Uterus (tissue), 3 donors: ENCODE measurements at regions not wholly inside any gene's neighbourhood (a gene's known extent, or its start where the extent isn't known, plus 50 kb on each side); places are given as distances from the start of the nearest gene placed in this dataset.

Experiments used
- DNase-seq, 2 donors: peaks; one replicate each; pipeline ENCODE4 v3.0.0-alpha.2; 2019 to 2020
- H3K27ac ChIP-seq, 2 donors: fragments of 200-600 bp; sonication (generic); 1 replicate in 1 of 2; 2 replicates in 1 of 2; pipeline ENCODE4 v1.5.1; 2016 to 2018
- H3K27me3 ChIP-seq, 2 donors: fragments of 200-600 bp; sonication (generic); one replicate each; pipeline ENCODE4 v1.5.1; 2018 to 2019; ENCODE audit warnings: control low read depth in 1 of 2
- H3K36me3 ChIP-seq, 2 donors: fragments of 200-600 bp; sonication (generic); one replicate each; pipeline ENCODE4 v1.5.1; 2019; ENCODE audit warnings: control low read depth in 1 of 2
- H3K4me1 ChIP-seq, 2 donors: fragments of 200-600 bp; sonication (generic); one replicate each; pipeline ENCODE4 v1.5.1; 2018 to 2019; ENCODE audit warnings: control low read depth in 1 of 2
- H3K4me3 ChIP-seq, 2 donors: fragments of 200-600 bp; sonication (generic); 1 replicate in 1 of 2; 2 replicates in 1 of 2; pipeline ENCODE4 v1.5.1; 2018 to 2019; ENCODE audit warnings: mild to moderate bottlenecking in 1 of 2
- H3K9me3 ChIP-seq, 2 donors: fragments of 200-600 bp; sonication (generic); one replicate each; pipeline ENCODE4 v1.5.1; 2019; ENCODE audit warnings: control low read depth in 1 of 2
- CTCF ChIP-seq, 4 experiments: fragments of 200-600 bp in 2 of 4; fragments of 450-650 bp in 2 of 4; sonication (generic) in 2 of 4; IDR thresholded peaks; one replicate each; pipeline ENCODE4 v1.5.1; 2016 to 2019; ENCODE audit warnings: antibody characterized with exemption in 4 of 4, mild to moderate bottlenecking in 2 of 4, moderate library complexity in 1 of 4
- POLR2A ChIP-seq, 2 donors: fragments of 450-650 bp; IDR thresholded peaks; one replicate each; pipeline ENCODE4 v1.6.1; 2016; ENCODE audit warnings: antibody characterized with exemption in 2 of 2, mild to moderate bottlenecking in 1 of 2, moderate library complexity in 1 of 2
- intact Hi-C: fragments of 100-400 bp; cut with DNase I; formaldehyde crosslinking; loops from one replicate; pipeline ENCODE4 v1.15.1; 2023; ENCODE audit warnings: low total_unique reads
- donor health status: DM: yes; HTN: yes; CAD: no.

- intact Hi-C loops: no loop called here
- DNase-seq: peak; percentile 25 to 55
- Histone ChIP-seq H3K4me1 (peaks cover 12% of the 10 kb centered on the region in 2 donors), H3K9me3 (no peaks in the 10 kb centered on the region), H3K36me3 (no peaks in the 10 kb centered on the region), H3K27ac (peak overlapping the region in 1 of 2 donors; percentile 16), H3K4me3 (no peak overlapping the region), H3K27me3 (no peaks in the 10 kb centered on the region)
- no peak for TF ChIP-seq POLR2A (IDR thresholded peaks at IDR 0.05)
These were observed 416.3 kb downstream of the NR2F1-AS1 start for GRCh38 chr5:93164690-93165089.

GRCh38 chr5:93163010-93163663 is 417.9 kb downstream of the NR2F1-AS1 start:
- Histone ChIP-seq H3K36me3 (no peaks in the 10 kb centered on the region), H3K9me3 (no peaks in the 10 kb centered on the region), H3K27ac (peak overlapping the region in 1 of 2 donors; percentile 72), H3K27me3 (no peaks in the 10 kb centered on the region), H3K4me1 (peaks cover 12% of the 10 kb centered on the region in 2 donors), H3K4me3 (no peak overlapping the region)
- intact Hi-C loops: no loop called here
- no peak for TF ChIP-seq CTCF (IDR thresholded peaks at IDR 0.05)
- no peak for TF ChIP-seq POLR2A (IDR thresholded peaks at IDR 0.05)
- DNase-seq: no peak

GRCh38 chr5:93161661-93162654 is 419.1 kb downstream of the NR2F1-AS1 start:
- Histone ChIP-seq H3K9me3 (no peaks in the 10 kb centered on the region), H3K4me1 (peaks cover 12% of the 10 kb centered on the region in 2 donors), H3K27ac (peak overlapping the region; percentile 54 to 72), H3K36me3 (no peaks in the 10 kb centered on the region), H3K4me3 (no peak overlapping the region), H3K27me3 (no peaks in the 10 kb centered on the region)
- DNase-seq: no peak
- intact Hi-C loops: no loop called here
- TF ChIP-seq POLR2A (IDR thresholded peaks at IDR 0.05): no peak
- no peak for TF ChIP-seq CTCF (IDR thresholded peaks at IDR 0.05)

- peaks cover 5 to 12% of the 10 kb centered on the region in 2 donors for H3K4me1 ChIP-seq
- TF ChIP-seq POLR2A (IDR thresholded peaks at IDR 0.05) (no peak), CTCF (IDR thresholded peaks at IDR 0.05) (no peak)
- no peaks in the 10 kb centered on the region for H3K9me3 ChIP-seq
- no peak overlapping the region for H3K27ac ChIP-seq
- H3K4me3 ChIP-seq: no peak overlapping the region
- DNase-seq: no peak
- intact Hi-C loops: no loop called here
- H3K36me3 ChIP-seq: no peaks in the 10 kb centered on the region
- no peaks in the 10 kb centered on the region for H3K27me3 ChIP-seq
These were observed 422.2 kb downstream of the NR2F1-AS1 start for GRCh38 chr5:93158841-93159240.

- Histone ChIP-seq H3K9me3 (no peaks in the 10 kb centered on the region), H3K36me3 (no peaks in the 10 kb centered on the region), H3K27ac (no peak overlapping the region), H3K4me1 (peaks cover 0 to under 1% of the 10 kb centered on the region in 2 donors), H3K4me3 (no peak overlapping the region), H3K27me3 (no peaks in the 10 kb centered on the region)
- intact Hi-C loops: no loop called here
- DNase-seq: no peak
- no peak for TF ChIP-seq CTCF (IDR thresholded peaks at IDR 0.05)
- no peak for TF ChIP-seq POLR2A (IDR thresholded peaks at IDR 0.05)
These were observed 424.5 kb downstream of the NR2F1-AS1 start for GRCh38 chr5:93156566-93156965.
